ENCODE measurements at regions not wholly inside any gene's neighbourhood (a gene's known extent, or its start where the extent isn't known, plus 50 kb on each side); places are given as distances from the start of the nearest gene placed in this dataset.

GRCh38 chr4:18296411-18296810 lies 274.9 kb upstream of the LCORL start:
- Histone ChIP-seq H3K36me3 (ENCODE audit: control insufficient read depth in 2 of 2, extremely low read depth in 1 of 2, insufficient read depth in 2 of 2, low read length in 2 of 2) (no peaks in the 10 kb centered on the region), H3K9ac (replicated peaks; ENCODE audit: extremely low read depth, insufficient read depth, low read length) (no peak overlapping the region), H2AFZ (ENCODE audit: low read depth, low read length) (no peak overlapping the region), H3K9me3 (replicated peaks; ENCODE audit: control insufficient read depth, insufficient read depth, low read length) (no peaks in the 10 kb centered on the region), H3K79me2 (ENCODE audit: control insufficient read depth, insufficient read depth, low read length) (no peaks in the 10 kb centered on the region), H3K27me3 (ENCODE audit: control insufficient read depth in 2 of 2, insufficient read depth in 2 of 2, low read length in 2 of 2) (no peaks in the 10 kb centered on the region), H3K4me1 (ENCODE audit: control insufficient read depth, extremely low read depth, insufficient read depth, low read length) (no peaks in the 10 kb centered on the region), H3K4me2 (ENCODE audit: insufficient read depth, low read length) (no peak overlapping the region), H3K9me1 (replicated peaks; ENCODE audit: control insufficient read depth, extremely low read depth, insufficient read depth, low read length) (no peaks in the 10 kb centered on the region), H3K4me3 (replicated peaks in 1 of 3; ENCODE audit: insufficient read depth in 1 of 3, low read depth in 1 of 3, low read length in 3 of 3) (no peak overlapping the region), H3K27ac (ENCODE audit: insufficient read depth, low read depth, low read length) (no peak overlapping the region), H4K20me1 (replicated peaks; ENCODE audit: control insufficient read depth, extremely low read depth, insufficient read depth, low read length) (no peaks in the 10 kb centered on the region)
- CTCF ChIA-PET = no interaction called here
- POLR2A ChIA-PET = no interaction called here
- TF ChIP-seq JUN (IDR thresholded peaks at IDR 0.05; ENCODE audit: borderline replicate concordance, insufficient read depth, insufficient read length, low read depth) (no peak), MYC (IDR thresholded peaks at IDR 0.05; ENCODE audit: low read depth, low read length) (no peak), FOS (IDR thresholded peaks at IDR 0.05; ENCODE audit: borderline replicate concordance, insufficient read depth, low read length) (no peak), MAX (IDR thresholded peaks at IDR 0.05; ENCODE audit: insufficient read depth, insufficient read length) (no peak), CTCF (IDR thresholded peaks at IDR 0.05; ENCODE audit: extremely low read depth in 1 of 2, insufficient read depth in 1 of 2, low read depth in 1 of 2, low read length in 2 of 2) (no peak), POLR2AphosphoS5 (IDR thresholded peaks at IDR 0.05; ENCODE audit: insufficient read depth, low read depth, low read length) (no peak), POLR2A (IDR thresholded peaks at IDR 0.05; ENCODE audit: low read depth, low read length) (no peak), EZH2 (IDR thresholded peaks at IDR 0.05; ENCODE audit: borderline replicate concordance, low read depth, low read length, severe bottlenecking) (no peak), GATA2 (IDR thresholded peaks at IDR 0.05; ENCODE audit: insufficient read depth, insufficient read length, low read depth, low read length) (no peak)
- intact Hi-C loops (cut with micrococcal nuclease) (no loop called here), dilution Hi-C loops (cut with MboI; ENCODE audit: extremely low pct_ligation_motif_present, low sequenced_read_pairs) (no loop called here)
- FAIRE-seq (no peak), DNase-seq (ENCODE audit: low read depth, low spot score) (no peak)
- BruUV-seq (replicated peaks) = no TSS peak

Measured in endothelial cell of umbilical vein (primary cell).